ENCODE measurements at regions not wholly inside any gene's neighbourhood (a gene's known extent, or its start where the extent isn't known, plus 50 kb on each side); places are given as distances from the start of the nearest gene placed in this dataset.

GRCh38 chr9:118367383-118367782 is 663.2 kb downstream of the TLR4 start:
- no peak for DNase-seq (ENCODE audit: low read depth in 2 of 2)

GRCh38 chr9:118384531-118385100 is 680.4 kb downstream of the TLR4 start:
- no peak for DNase-seq (ENCODE audit: low read depth in 2 of 2)

GRCh38 chr9:118395415-118395814 is 691.2 kb downstream of the TLR4 start:
- DNase-seq (ENCODE audit: low read depth in 2 of 2): no peak

- no peak for DNase-seq (ENCODE audit: low read depth in 2 of 2)
These were observed 697.3 kb downstream of the TLR4 start for GRCh38 chr9:118401546-118401945.

GRCh38 chr9:118414676-118415075 is 710.5 kb downstream of the TLR4 start:
- no peak for DNase-seq (ENCODE audit: low read depth in 2 of 2)

GRCh38 chr9:118418887-118419565 is 714.8 kb downstream of the TLR4 start:
- no peak for DNase-seq (ENCODE audit: low read depth in 2 of 2)

- DNase-seq (ENCODE audit: low read depth in 2 of 2): no peak
These were observed 715.5 kb downstream of the TLR4 start for GRCh38 chr9:118419676-118420075.

- DNase-seq (ENCODE audit: low read depth in 2 of 2): no peak
These were observed 718.3 kb downstream of the TLR4 start for GRCh38 chr9:118422508-118422907.

GRCh38 chr9:118423021-118423420 is 718.8 kb downstream of the TLR4 start:
- DNase-seq (ENCODE audit: low read depth in 2 of 2): no peak

GRCh38 chr9:118423721-118424120 is 719.5 kb downstream of the TLR4 start:
- no peak for DNase-seq (ENCODE audit: low read depth in 2 of 2)

- DNase-seq (ENCODE audit: low read depth in 2 of 2): no peak
These were observed 722.6 kb downstream of the TLR4 start for GRCh38 chr9:118426772-118427171.

GRCh38 chr9:118438810-118439209 is 734.6 kb downstream of the TLR4 start:
- DNase-seq (ENCODE audit: low read depth in 2 of 2): no peak

- no peak for DNase-seq (ENCODE audit: low read depth in 2 of 2)
These were observed 735.2 kb downstream of the TLR4 start for GRCh38 chr9:118439441-118439840.

GRCh38 chr9:118444403-118444802 is 740.2 kb downstream of the TLR4 start:
- DNase-seq (ENCODE audit: low read depth in 2 of 2): no peak

- DNase-seq (ENCODE audit: low read depth in 2 of 2): no peak
These were observed 742.9 kb downstream of the TLR4 start for GRCh38 chr9:118446943-118447639.

GRCh38 chr9:118449554-118449953 is 745.4 kb downstream of the TLR4 start:
- DNase-seq (ENCODE audit: low read depth in 2 of 2): no peak

- no peak for DNase-seq (ENCODE audit: low read depth in 2 of 2)
These were observed 751.1 kb downstream of the TLR4 start for GRCh38 chr9:118455259-118455658.

GRCh38 chr9:118455788-118456187 is 751.6 kb downstream of the TLR4 start:
- no peak for DNase-seq (ENCODE audit: low read depth in 2 of 2)

GRCh38 chr9:118457171-118458000 is 753.2 kb downstream of the TLR4 start:
- no peak for DNase-seq (ENCODE audit: low read depth in 2 of 2)

- DNase-seq (ENCODE audit: low read depth in 2 of 2): no peak
These were observed 755.7 kb downstream of the TLR4 start for GRCh38 chr9:118459913-118460312.

- no peak for DNase-seq (ENCODE audit: low read depth in 2 of 2)
These were observed 759.2 kb downstream of the TLR4 start for GRCh38 chr9:118463419-118463818.

GRCh38 chr9:118473521-118473920 is 769.3 kb downstream of the TLR4 start:
- no peak for DNase-seq (ENCODE audit: low read depth in 2 of 2)
